ENCODE measurements at regions not wholly inside any gene's neighbourhood (a gene's known extent, or its start where the extent isn't known, plus 50 kb on each side); places are given as distances from the start of the nearest gene placed in this dataset.

- intact Hi-C loops (cut with DNase I), result no loop called here
- Histone ChIP-seq H3K4me1 (replicated peaks in 1 of 2) (no peaks in the 10 kb centered on the region), H3K36me3 (replicated peaks in 1 of 2) (no peaks in the 10 kb centered on the region), H3K9me3 (replicated peaks in 1 of 3) (no peaks in the 10 kb centered on the region), H3K4me3 (no peak overlapping the region), H3K27ac (no peak overlapping the region), H3K27me3 (no peaks in the 10 kb centered on the region)
- TF ChIP-seq, protein P1, sequence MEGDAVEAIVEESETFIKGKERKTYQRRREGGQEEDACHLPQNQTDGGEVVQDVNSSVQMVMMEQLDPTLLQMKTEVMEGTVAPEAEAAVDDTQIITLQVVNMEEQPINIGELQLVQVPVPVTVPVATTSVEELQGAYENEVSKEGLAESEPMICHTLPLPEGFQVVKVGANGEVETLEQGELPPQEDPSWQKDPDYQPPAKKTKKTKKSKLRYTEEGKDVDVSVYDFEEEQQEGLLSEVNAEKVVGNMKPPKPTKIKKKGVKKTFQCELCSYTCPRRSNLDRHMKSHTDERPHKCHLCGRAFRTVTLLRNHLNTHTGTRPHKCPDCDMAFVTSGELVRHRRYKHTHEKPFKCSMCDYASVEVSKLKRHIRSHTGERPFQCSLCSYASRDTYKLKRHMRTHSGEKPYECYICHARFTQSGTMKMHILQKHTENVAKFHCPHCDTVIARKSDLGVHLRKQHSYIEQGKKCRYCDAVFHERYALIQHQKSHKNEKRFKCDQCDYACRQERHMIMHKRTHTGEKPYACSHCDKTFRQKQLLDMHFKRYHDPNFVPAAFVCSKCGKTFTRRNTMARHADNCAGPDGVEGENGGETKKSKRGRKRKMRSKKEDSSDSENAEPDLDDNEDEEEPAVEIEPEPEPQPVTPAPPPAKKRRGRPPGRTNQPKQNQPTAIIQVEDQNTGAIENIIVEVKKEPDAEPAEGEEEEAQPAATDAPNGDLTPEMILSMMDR (IDR thresholded peaks at IDR 0.05), result no peak
- no peak for TF ChIP-seq POLR2A (IDR thresholded peaks at IDR 0.05)
- WGBS, 4 donors, result 76 to 82% (median 79%) methylated on average over 3 of the region's 3 CpGs
- DNase-seq, result no peak
Observed at GRCh38 chr5:5967944-5968343, 410.4 kb downstream of the MED10 start.

- Histone ChIP-seq H3K9me3 (replicated peaks in 1 of 3) (no peaks in the 10 kb centered on the region), H3K27me3 (no peaks in the 10 kb centered on the region), H3K4me1 (replicated peaks in 1 of 2) (no peaks in the 10 kb centered on the region), H3K4me3 (no peak overlapping the region), H3K27ac (no peak overlapping the region), H3K36me3 (replicated peaks in 1 of 2) (no peaks in the 10 kb centered on the region)
- 75 to 94% (median 94%) methylated on average over 6 of the region's 6 CpGs for WGBS, 4 donors
- intact Hi-C loops (cut with DNase I), result no loop called here
- TF ChIP-seq POLR2A (IDR thresholded peaks at IDR 0.05), result no peak
- TF ChIP-seq, protein P1 (IDR thresholded peaks at IDR 0.05), result no peak
- DNase-seq, result no peak
Observed at GRCh38 chr5:5967373-5967772, 411.0 kb downstream of the MED10 start.

DNA sequence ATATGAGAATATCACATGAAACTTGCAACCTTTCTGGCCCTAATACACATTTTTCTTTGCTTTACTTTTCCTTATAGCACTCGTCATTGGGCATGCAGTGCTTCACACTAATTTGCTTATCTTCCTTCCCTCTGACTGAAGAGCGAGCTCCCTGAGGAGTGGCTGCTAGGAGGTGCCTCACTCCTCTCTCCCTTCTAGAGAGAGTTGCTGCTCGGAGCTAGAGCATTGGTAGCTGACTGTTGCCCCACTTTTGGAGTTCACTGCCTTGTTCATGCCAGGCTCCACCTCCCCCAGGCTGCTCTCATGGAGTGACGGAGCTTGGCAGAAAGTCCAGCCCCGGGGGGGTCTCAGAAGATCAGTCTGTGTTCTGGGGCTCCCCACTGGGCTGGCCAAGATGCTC, 413.2 kb downstream of the MED10 start:
- no peaks in the 10 kb centered on the region for H3K36me3 ChIP-seq (replicated peaks in 1 of 2)
- no peaks in the 10 kb centered on the region for H3K27me3 ChIP-seq
- no peak for DNase-seq
- no peak overlapping the region for H3K4me3 ChIP-seq
- H3K4me1 ChIP-seq (replicated peaks in 1 of 2), result no peaks in the 10 kb centered on the region
- H3K9me3 ChIP-seq (replicated peaks in 1 of 3), result no peaks in the 10 kb centered on the region
- WGBS, 4 donors, result 69 to 82% (median 76%) methylated on average over 5 of the region's 5 CpGs
- no peak overlapping the region for H3K27ac ChIP-seq
- intact Hi-C loops (cut with DNase I), result no loop called here
- TF ChIP-seq, protein P1 (IDR thresholded peaks at IDR 0.05), result no peak
- TF ChIP-seq POLR2A (IDR thresholded peaks at IDR 0.05), result no peak

- TF ChIP-seq, protein P1 (IDR thresholded peaks at IDR 0.05), result no peak
- no peak for TF ChIP-seq POLR2A (IDR thresholded peaks at IDR 0.05)
- intact Hi-C loops (cut with DNase I), result no loop called here
Observed at GRCh38 chr5:5964347-5964746, 414.0 kb downstream of the MED10 start.

More at GRCh38 chr5:5964347-5964746, 414.0 kb downstream of the MED10 start:
- H3K27ac ChIP-seq, result no peak overlapping the region
- no peak for DNase-seq
- H3K9me3 ChIP-seq (replicated peaks in 1 of 3), result no peaks in the 10 kb centered on the region
- H3K4me1 ChIP-seq (replicated peaks in 1 of 2), result no peaks in the 10 kb centered on the region
- WGBS, 4 donors, result 86 to 92% (median 88%) methylated on average over 4 of the region's 4 CpGs
- H3K36me3 ChIP-seq (replicated peaks in 1 of 2), result no peaks in the 10 kb centered on the region
- H3K27me3 ChIP-seq, result no peaks in the 10 kb centered on the region
- H3K4me3 ChIP-seq, result no peak overlapping the region

Measured in adrenal gland (tissue), 9 donors.